KMS-11 (cell line): ENCODE measurements at regions not wholly inside any gene's neighbourhood (a gene's known extent, or its start where the extent isn't known, plus 50 kb on each side); places are given as distances from the start of the nearest gene placed in this dataset.

Source experiments
- H2AFZ ChIP-seq: fragments of 200-600 bp; sonication (generic); 2 replicates; pipeline ENCODE4 v1.6.1; 2016; ENCODE audit warnings: antibody characterized with exemption, mixed run types, low read depth
- H3K27ac ChIP-seq: fragments of 200-600 bp; sonication (generic); 2 replicates; pipeline ENCODE4 v1.6.1; 2016; ENCODE audit warnings: mild to moderate bottlenecking, mixed run types
- H3K27me3 ChIP-seq: fragments of 200-600 bp; sonication (generic); 2 replicates; pipeline ENCODE4 v1.6.1; 2017; ENCODE audit warnings: mild to moderate bottlenecking, low read depth, mixed run types, moderate library complexity; ENCODE audit not compliant: insufficient read depth
- H3K36me3 ChIP-seq: fragments of 200-600 bp; sonication (generic); 2 replicates; pipeline ENCODE4 v1.6.1; 2017; ENCODE audit warnings: mild to moderate bottlenecking, mixed run types; ENCODE audit not compliant: insufficient read depth
- H3K4me1 ChIP-seq: fragments of 200-600 bp; sonication (generic); 2 replicates; pipeline ENCODE4 v1.6.1; 2016; ENCODE audit warnings: mild to moderate bottlenecking, low read depth, mixed run types; ENCODE audit not compliant: poor library complexity, severe bottlenecking
- H3K4me2 ChIP-seq: fragments of 200-600 bp; sonication (generic); 2 replicates; pipeline ENCODE4 v1.7.0; 2016; ENCODE audit warnings: mild to moderate bottlenecking, mixed run types
- H3K4me3 ChIP-seq: fragments of 200-600 bp; sonication (generic); IDR thresholded peaks from 2 replicates; pipeline ENCODE4 v1.6.1; 2017; ENCODE audit warnings: low read depth, low read length, mixed read lengths; ENCODE audit not compliant: insufficient read depth
- H3K79me2 ChIP-seq: fragments of 200-600 bp; sonication (generic); 2 replicates; pipeline ENCODE4 v1.6.1; 2016; ENCODE audit warnings: low read depth, mixed run types; ENCODE audit not compliant: insufficient read depth
- H3K9ac ChIP-seq: fragments of 200-600 bp; sonication (generic); 2 replicates; pipeline ENCODE4 v1.6.1; 2016; ENCODE audit warnings: mild to moderate bottlenecking, mixed run types
- H4K20me1 ChIP-seq: fragments of 200-600 bp; sonication (generic); 2 replicates; pipeline ENCODE4 v1.6.1; 2016; ENCODE audit warnings: mild to moderate bottlenecking, mixed run types; ENCODE audit not compliant: insufficient read depth
- CTCF ChIP-seq: fragments of 200-600 bp; sonication (generic); conservative IDR thresholded peaks from 2 replicates; pipeline ENCODE4 v1.6.1; 2017; ENCODE audit warnings: low read depth, mild to moderate bottlenecking, antibody characterized with exemption, low read length, moderate library complexity, mixed read lengths

GRCh38 chr6:74050921-74051320, 354.9 kb downstream of the CD109 start:
- H3K79me2 ChIP-seq, result no peaks in the 10 kb centered on the region
- no peak overlapping the region for H2AFZ ChIP-seq
- H3K36me3 ChIP-seq, result no peaks in the 10 kb centered on the region
- H3K4me2 ChIP-seq, result no peak overlapping the region
- no peak overlapping the region for H3K4me3 ChIP-seq
- H3K4me1 ChIP-seq, result no peaks in the 10 kb centered on the region
- H3K27ac ChIP-seq, result no peak overlapping the region
- no peak for TF ChIP-seq CTCF
- no peak overlapping the region for H3K9ac ChIP-seq
- H3K27me3 ChIP-seq, result no peaks in the 10 kb centered on the region
- H4K20me1 ChIP-seq, result no peaks in the 10 kb centered on the region

GRCh38 chr6:74048387-74048786, 352.4 kb downstream of the CD109 start:
- Histone ChIP-seq H3K4me2 (no peak overlapping the region), H3K27me3 (no peaks in the 10 kb centered on the region), H3K9ac (no peak overlapping the region), H3K27ac (no peak overlapping the region), H3K79me2 (no peaks in the 10 kb centered on the region), H2AFZ (no peak overlapping the region), H3K4me1 (no peaks in the 10 kb centered on the region), H4K20me1 (no peaks in the 10 kb centered on the region), H3K4me3 (no peak overlapping the region), H3K36me3 (no peaks in the 10 kb centered on the region)
- TF ChIP-seq CTCF, result no peak

- no peak overlapping the region for H3K4me3 ChIP-seq
- no peak overlapping the region for H2AFZ ChIP-seq
- no peak for TF ChIP-seq CTCF
- H3K79me2 ChIP-seq, result no peaks in the 10 kb centered on the region
- no peaks in the 10 kb centered on the region for H3K4me1 ChIP-seq
- no peaks in the 10 kb centered on the region for H3K27me3 ChIP-seq
- H4K20me1 ChIP-seq, result no peaks in the 10 kb centered on the region
- no peak overlapping the region for H3K4me2 ChIP-seq
- no peaks in the 10 kb centered on the region for H3K36me3 ChIP-seq
- no peak overlapping the region for H3K27ac ChIP-seq
- H3K9ac ChIP-seq, result no peak overlapping the region
Measured at GRCh38 chr6:74044417-74045096, 348.6 kb downstream of the CD109 start.

GRCh38 chr6:74041420-74041819, 345.4 kb downstream of the CD109 start:
- Histone ChIP-seq H4K20me1 (no peaks in the 10 kb centered on the region), H3K4me3 (no peak overlapping the region), H3K36me3 (no peaks in the 10 kb centered on the region), H3K27me3 (no peaks in the 10 kb centered on the region), H3K79me2 (no peaks in the 10 kb centered on the region), H2AFZ (no peak overlapping the region), H3K9ac (no peak overlapping the region), H3K4me1 (no peaks in the 10 kb centered on the region), H3K27ac (no peak overlapping the region), H3K4me2 (no peak overlapping the region)
- no peak for TF ChIP-seq CTCF
